ENCODE measurements at regions not wholly inside any gene's neighbourhood (a gene's known extent, or its start where the extent isn't known, plus 50 kb on each side); places are given as distances from the start of the nearest gene placed in this dataset.
"Not testable (repeated sequence)": the region's sequence is repeated elsewhere in the genome, so short reads cannot be mapped to it uniquely, and the experiment has no call there.

- Histone ChIP-seq H3K36me3 (ENCODE audit: insufficient read depth in 1 of 2, low read depth in 1 of 2) (no peaks in the 10 kb centered on the region), H3K27me3 (ENCODE audit: insufficient read depth in 3 of 3, low read length in 2 of 3) (no peaks in the 10 kb centered on the region), H3K9me3 (no peaks in the 10 kb centered on the region), H3K4me1 (no peaks in the 10 kb centered on the region), H3K4me3 (no peak overlapping the region), H3K27ac (no peak overlapping the region)
- TF ChIP-seq CTCF (IDR thresholded peaks at IDR 0.05), result no peak
- DNase-seq (no peak), ATAC-seq (no peak)
- WGBS, 3 donors, result 93 to 97% (median 96%) methylated on average over 3 of the region's 3 CpGs
- intact Hi-C loops (cut with DNase I), result no loop called here
These were observed 67.8 kb upstream of the LSM6 start for GRCh38 chr4:146107587-146108240.

- intact Hi-C loops (cut with DNase I), result no loop called here
- TF ChIP-seq CTCF (IDR thresholded peaks at IDR 0.05), result no peak
- no peaks in the 10 kb centered on the region for H3K36me3 ChIP-seq (ENCODE audit: insufficient read depth in 1 of 2, low read depth in 1 of 2)
- H3K9me3 ChIP-seq, result no peaks in the 10 kb centered on the region
- no peaks in the 10 kb centered on the region for H3K4me1 ChIP-seq
- WGBS, 3 donors, result 93 to 95% (median 94%) methylated on average over 1 of the region's 1 CpG
- no peak for DNase-seq
- ATAC-seq, result no peak
- no peak overlapping the region for H3K27ac ChIP-seq
- H3K27me3 ChIP-seq (ENCODE audit: insufficient read depth in 3 of 3, low read length in 2 of 3), result no peaks in the 10 kb centered on the region
- H3K4me3 ChIP-seq, result no peak overlapping the region
These were observed 70.1 kb upstream of the LSM6 start for GRCh38 chr4:146105464-146105863.

- Histone ChIP-seq H3K36me3 (ENCODE audit: insufficient read depth in 1 of 2, low read depth in 1 of 2) (no peaks in the 10 kb centered on the region), H3K9me3 (no peaks in the 10 kb centered on the region), H3K4me3 (no peak overlapping the region), H3K4me1 (no peaks in the 10 kb centered on the region), H3K27ac (no peak overlapping the region), H3K27me3 (ENCODE audit: insufficient read depth in 3 of 3, low read length in 2 of 3) (no peaks in the 10 kb centered on the region)
- no peak for DNase-seq
- intact Hi-C loops (cut with DNase I), result no loop called here
- no peak for ATAC-seq
- 84 to 89% (median 85%) methylated on average over 4 of the region's 4 CpGs for WGBS, 3 donors
- TF ChIP-seq CTCF (IDR thresholded peaks at IDR 0.05), result no peak
These were observed 71.0 kb upstream of the LSM6 start for GRCh38 chr4:146104541-146104940.

- H3K27me3 ChIP-seq (ENCODE audit: insufficient read depth in 3 of 3, low read length in 2 of 3); H3K27ac ChIP-seq; H3K9me3 ChIP-seq; intact Hi-C loops (cut with DNase I); H3K4me1 ChIP-seq; H3K4me3 ChIP-seq; DNase-seq; H3K36me3 ChIP-seq (ENCODE audit: insufficient read depth in 1 of 2, low read depth in 1 of 2); ATAC-seq: not testable (repeated sequence)
- WGBS, 3 donors, result 93 to 95% (median 93%) methylated on average over 9 of the region's 9 CpGs
These were observed 71.5 kb upstream of the LSM6 start for GRCh38 chr4:146104052-146104451.

GRCh38 chr4:146099585-146099984, 75.9 kb upstream of the LSM6 start:
- no peaks in the 10 kb centered on the region for H3K27me3 ChIP-seq (ENCODE audit: insufficient read depth in 3 of 3, low read length in 2 of 3)
- intact Hi-C loops (cut with DNase I), result loop anchor here in 1 of 2 donors (5.0 kb wide), 1 partner anchor 818 kb away; no protein-coding TSS in a partner anchor
- no peak for TF ChIP-seq CTCF (IDR thresholded peaks at IDR 0.05)
- DNase-seq, result no peak
- WGBS, 3 donors, result 60 to 67% (median 61%) methylated on average over 3 of the region's 3 CpGs
- no peak overlapping the region for H3K27ac ChIP-seq
- no peaks in the 10 kb centered on the region for H3K9me3 ChIP-seq
- no peaks in the 10 kb centered on the region for H3K36me3 ChIP-seq (ENCODE audit: insufficient read depth in 1 of 2, low read depth in 1 of 2)
- H3K4me3 ChIP-seq, result no peak overlapping the region
- ATAC-seq, result no peak
- no peaks in the 10 kb centered on the region for H3K4me1 ChIP-seq

All from psoas muscle (tissue), 7 donors.